SKM-1 treated with dmso at 0.1 percent for 144 hours (cell line): ENCODE measurements at regions not wholly inside any gene's neighbourhood (a gene's known extent, or its start where the extent isn't known, plus 50 kb on each side); places are given as distances from the start of the nearest gene placed in this dataset.
"Not testable (repeated sequence)": the region's sequence is repeated elsewhere in the genome, so short reads cannot be mapped to it uniquely, and the experiment has no call there.

ENCODE experiments used
- DNase-seq: peaks from one replicate; lab custom pipeline; 2025; ENCODE audit not compliant: unreplicated experiment; lab: John Stamatoyannopoulos, UW

DNA sequence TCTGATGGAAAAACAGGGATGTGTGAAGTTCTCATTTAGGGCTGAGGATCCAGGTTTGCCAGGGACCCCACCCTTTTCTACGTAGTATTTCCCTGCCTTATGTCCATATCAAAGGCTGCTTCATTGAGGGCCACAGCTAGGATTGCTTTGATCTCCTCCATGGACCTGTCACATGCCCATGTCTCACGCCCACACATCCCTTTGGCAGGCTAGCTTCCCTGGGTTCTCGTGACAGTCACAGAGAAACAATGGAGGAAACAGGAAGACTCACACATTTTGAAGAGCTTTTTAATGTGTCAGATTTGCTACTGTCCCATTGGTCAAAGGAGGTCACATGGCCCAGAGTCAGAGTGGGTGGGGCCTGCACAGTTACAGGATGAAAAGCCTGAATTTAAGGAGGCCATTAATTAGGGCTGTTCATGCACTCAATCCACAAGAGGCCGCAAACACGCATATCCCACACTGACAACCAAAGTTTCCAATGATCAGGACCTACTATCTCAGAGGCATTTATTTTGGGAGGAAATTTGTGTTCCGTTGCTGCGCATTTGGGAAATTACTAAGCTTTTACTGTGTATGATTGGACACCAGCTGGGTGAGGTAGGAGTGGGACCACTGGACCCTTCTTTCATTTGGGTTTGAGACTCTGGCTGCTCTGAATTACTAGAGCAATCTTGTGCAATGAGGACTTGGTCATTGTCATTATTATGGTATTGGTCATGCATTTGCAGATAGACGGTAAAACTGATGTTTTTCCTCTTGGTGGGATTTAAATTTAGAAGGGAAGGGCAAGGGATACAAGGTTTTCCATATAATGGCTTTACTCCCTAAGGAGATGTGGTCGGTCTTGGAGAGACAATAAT, 266.2 kb downstream of the KTN1 start:
- no peak for DNase-seq

- DNase-seq = no peak
Measured at GRCh38 chr14:55846826-55847446, 266.9 kb downstream of the KTN1 start.

GRCh38 chr14:55847766-55848165, 267.8 kb downstream of the KTN1 start:
- no peak for DNase-seq

GRCh38 chr14:55848964-55849363, 269.0 kb downstream of the KTN1 start:
- DNase-seq = no peak

GRCh38 chr14:55849833-55850232, 268.4 kb upstream of the PELI2 start:
- no peak for DNase-seq

GRCh38 chr14:55850825-55851241, 267.4 kb upstream of the PELI2 start:
- DNase-seq = no peak

- no peak for DNase-seq
Measured at GRCh38 chr14:55851301-55851700, 266.9 kb upstream of the PELI2 start.

GRCh38 chr14:55851961-55852360, 266.2 kb upstream of the PELI2 start:
- no peak for DNase-seq

GRCh38 chr14:55855751-55856150, 262.5 kb upstream of the PELI2 start:
- DNase-seq = no peak

DNA sequence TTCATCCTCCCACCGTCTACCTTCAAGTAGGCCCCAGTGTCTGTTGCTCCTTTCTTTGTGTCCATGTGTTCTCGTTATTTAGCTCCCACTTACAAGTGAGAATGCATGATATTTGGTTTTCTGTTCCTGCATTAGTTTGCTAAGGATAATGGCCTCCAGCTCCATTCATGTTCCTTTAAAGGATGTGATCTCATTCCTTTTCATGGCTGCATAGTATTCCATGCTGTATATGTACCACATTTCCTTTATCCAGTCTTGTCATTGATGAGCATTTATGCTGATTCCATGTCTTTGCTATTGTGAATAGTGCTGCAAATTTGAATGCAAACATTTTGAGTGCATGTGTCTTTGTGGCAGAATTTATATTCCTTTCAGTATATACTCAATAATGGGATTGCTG, 259.6 kb upstream of the PELI2 start:
- DNase-seq = no peak

DNA sequence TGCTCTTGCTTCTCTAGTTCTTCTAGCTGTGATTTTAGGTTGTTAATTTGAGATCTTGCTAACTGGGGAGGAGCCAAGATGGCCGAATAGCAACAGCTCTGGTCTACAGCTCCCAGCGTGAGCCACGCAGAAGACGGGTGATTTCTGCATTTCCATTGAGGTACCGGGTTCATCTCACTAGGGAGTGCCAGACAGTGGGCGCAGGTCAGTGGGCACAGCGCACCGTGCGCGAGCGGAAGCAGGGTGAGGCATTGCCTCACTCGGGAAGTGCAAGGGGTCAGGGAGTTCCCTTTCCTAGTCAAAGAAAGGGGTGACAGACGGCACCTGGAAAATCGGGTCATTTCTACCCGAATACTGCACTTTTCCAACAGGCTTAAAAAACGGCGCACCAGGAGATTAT, 256.6 kb upstream of the PELI2 start:
- DNase-seq = not testable (repeated sequence)

GRCh38 chr14:55864890-55865655, 253.1 kb upstream of the PELI2 start:
- DNase-seq = no peak

DNA sequence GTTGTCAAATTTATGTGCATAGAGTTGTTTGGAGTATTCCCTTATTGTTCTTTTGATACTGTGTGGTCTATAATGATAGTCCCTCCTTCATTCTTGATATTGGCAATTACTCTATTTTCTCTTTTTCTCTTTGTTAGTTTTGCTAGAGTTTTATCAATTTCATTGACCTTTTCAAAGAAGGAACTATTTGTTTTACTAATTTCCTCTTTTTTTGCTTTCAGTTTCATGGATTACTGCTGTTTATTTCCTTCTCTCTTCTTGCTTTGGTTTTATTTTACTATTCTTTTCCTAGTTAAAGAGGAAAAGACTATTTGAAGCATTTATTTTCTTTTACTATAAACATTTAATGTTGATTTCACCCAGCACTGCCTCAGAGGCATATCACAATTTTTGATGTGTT, 250.9 kb upstream of the PELI2 start:
- no peak for DNase-seq

DNA sequence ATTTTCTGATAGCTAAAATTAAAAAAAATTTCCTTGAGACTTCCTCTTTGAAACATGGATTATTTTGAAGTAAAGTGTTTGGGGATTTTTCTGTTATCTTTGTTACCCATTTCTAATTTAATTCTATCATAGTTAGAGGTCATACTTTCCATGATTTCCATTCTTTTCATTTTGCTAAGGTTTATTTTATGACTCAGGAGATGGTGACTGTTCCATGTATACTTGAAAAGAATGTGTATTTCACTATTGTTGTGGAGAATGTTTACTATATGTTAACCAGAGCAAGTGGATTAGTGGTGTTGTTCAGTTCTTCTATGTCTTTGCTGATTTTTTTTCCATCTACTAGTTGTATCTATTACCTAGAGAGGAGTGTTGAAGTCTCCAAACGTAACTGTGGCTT, 250.5 kb upstream of the PELI2 start:
- no peak for DNase-seq

GRCh38 chr14:55869397-55870049, 248.7 kb upstream of the PELI2 start:
- DNase-seq = no peak

DNA sequence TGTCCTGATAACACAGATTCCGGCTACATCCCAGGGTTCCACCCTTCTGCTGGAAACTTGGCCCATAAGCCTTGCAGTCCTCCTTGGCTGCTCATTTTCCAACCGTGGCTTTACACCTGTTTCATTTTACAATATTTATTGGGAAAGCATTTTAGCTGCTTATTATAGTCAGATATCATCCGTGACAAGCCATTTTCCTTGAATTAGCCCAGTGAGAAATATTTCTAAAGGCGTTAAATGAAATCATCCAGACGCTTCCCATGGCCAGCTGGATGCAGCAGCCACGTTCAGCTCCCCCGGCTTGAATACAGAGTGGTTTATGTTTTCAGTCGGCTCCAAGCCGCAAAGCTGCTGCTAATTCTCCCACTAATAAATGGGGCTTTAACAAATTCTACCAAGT, 245.0 kb upstream of the PELI2 start:
- DNase-seq = no peak

GRCh38 chr14:55874785-55875184, 243.4 kb upstream of the PELI2 start:
- no peak for DNase-seq

DNA sequence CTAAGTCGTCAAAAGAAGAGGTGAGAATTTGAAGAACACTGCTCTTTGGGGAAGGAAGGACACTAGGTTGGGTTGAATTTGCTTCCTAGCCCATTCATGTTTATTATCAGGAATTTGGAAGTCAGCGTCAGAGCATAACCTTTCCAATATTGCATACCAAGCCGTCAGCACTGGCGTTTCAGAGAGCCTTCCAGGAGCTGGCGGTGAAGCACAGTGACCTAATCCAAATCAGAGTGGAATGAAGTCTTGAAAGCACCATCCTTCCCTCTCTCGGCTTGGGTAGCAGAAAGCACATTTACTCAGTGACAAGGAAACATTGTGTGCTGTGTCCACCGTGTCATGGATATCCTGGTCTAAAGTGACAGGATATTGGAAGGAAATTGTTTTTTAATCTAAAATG, 240.3 kb upstream of the PELI2 start:
- DNase-seq = no peak

DNA sequence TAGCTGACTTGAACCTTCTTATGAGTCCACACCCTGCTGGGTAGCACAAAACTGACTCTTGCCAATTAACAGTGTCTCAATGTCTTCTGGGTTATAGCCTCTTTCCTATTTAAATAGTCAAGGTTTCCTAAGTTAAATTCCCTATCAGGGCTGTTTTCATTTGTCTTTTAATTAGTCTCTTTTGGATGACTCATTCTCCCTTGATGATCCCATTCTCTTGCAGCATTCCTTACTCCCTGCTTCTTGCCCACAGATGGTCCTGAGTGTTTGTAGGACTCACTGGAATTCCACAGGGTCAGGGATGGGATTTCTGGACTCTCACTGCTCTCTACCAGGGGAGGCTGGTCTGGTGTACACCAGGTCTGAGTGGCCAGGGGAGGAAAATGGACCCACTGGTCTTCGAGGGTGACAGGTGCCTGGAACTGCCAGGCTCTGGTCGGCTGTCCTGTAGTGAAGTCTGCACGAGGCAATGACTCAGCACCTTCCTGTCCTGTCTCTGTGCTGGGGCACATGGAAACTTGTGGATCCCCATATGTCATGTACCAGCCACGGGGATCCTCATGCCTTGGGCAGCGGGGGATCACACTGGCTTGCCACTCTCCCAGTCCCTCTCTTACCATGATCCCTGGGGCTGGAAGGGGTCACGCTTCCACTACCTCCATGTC, 236.5 kb upstream of the PELI2 start:
- DNase-seq = no peak

DNA sequence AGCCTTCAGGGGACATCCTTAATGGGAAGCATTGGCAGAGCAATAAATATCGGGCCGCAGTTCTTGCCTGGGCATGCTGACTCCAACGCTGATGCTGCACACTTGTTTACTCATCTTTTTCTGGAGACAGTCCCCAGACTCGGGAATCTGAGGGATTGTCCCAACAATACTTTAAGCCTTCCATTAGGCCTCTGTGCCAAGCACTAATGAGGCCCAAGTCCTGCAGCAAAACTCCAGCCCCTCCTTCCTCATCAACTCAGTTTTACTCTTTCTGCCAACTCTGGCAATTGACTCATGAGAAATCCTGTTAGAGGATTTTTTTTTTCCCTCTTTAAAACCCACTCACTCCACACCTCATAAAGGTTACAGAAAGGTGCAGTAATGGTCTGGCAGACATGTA, 233.4 kb upstream of the PELI2 start:
- no peak for DNase-seq

- DNase-seq = no peak
Measured at GRCh38 chr14:55889124-55889523, 229.1 kb upstream of the PELI2 start.
